Kidney (tissue), 13 donors: ENCODE measurements at regions not wholly inside any gene's neighbourhood (a gene's known extent, or its start where the extent isn't known, plus 50 kb on each side); places are given as distances from the start of the nearest gene placed in this dataset.

Experiments used
- DNase-seq, 5 donors: peaks; one replicate each; pipeline ENCODE4 v3.0.0-alpha.2; 2013 to 2020
- FAIRE-seq: peaks from 2 replicates; lab custom pipeline; 2012; peaks lifted over from hg19 to GRCh38; lab: Jason Lieb, UNC
- H3K27ac ChIP-seq, 2 donors: one replicate each; pipeline ENCODE4 v1.7.0; 2013; ENCODE audit warnings: low read depth in 2 of 2, low read length in 2 of 2, inconsistent platforms in 1 of 2
- H3K27me3 ChIP-seq: one replicate; pipeline ENCODE4 v1.7.1; 2013; ENCODE audit warnings: low read length, inconsistent platforms; ENCODE audit not compliant: control insufficient read depth, insufficient read depth
- H3K36me3 ChIP-seq, 3 donors: one replicate each; pipeline versions ENCODE4 v1.7.0 to v1.7.1; 2013; ENCODE audit warnings: low read length in 3 of 3, control low read depth in 1 of 3, inconsistent platforms in 1 of 3; ENCODE audit not compliant: insufficient read depth in 3 of 3, control insufficient read depth in 2 of 3
- H3K4me1 ChIP-seq, 3 donors: one replicate each; pipeline versions ENCODE4 v1.7.0 to v1.7.1; 2013; ENCODE audit warnings: low read length in 3 of 3, inconsistent platforms in 1 of 3, low read depth in 1 of 3; ENCODE audit not compliant: control insufficient read depth in 2 of 3, insufficient read depth in 2 of 3
- H3K4me3 ChIP-seq, 3 donors: one replicate each; pipeline versions ENCODE4 v1.7.0 to v1.8.1; 2013; ENCODE audit warnings: low read length in 3 of 3, control low read depth in 1 of 3, inconsistent platforms in 1 of 3
- H3K9ac ChIP-seq, 3 donors: one replicate each; pipeline versions ENCODE4 v1.7.0 to v1.7.1; 2013; ENCODE audit warnings: low read length in 3 of 3, control low read depth in 1 of 3, inconsistent platforms in 1 of 3
- H3K9me3 ChIP-seq, 3 donors: one replicate each; pipeline versions ENCODE4 v1.7.0 to v1.7.1; 2013; ENCODE audit warnings: low read length in 3 of 3, control low read depth in 1 of 3, inconsistent platforms in 1 of 3; ENCODE audit not compliant: control insufficient read depth in 2 of 3, insufficient read depth in 1 of 3
- CTCF ChIP-seq: IDR thresholded peaks from 3 replicates; pipeline ENCODE4 v1.5.1; 2012; ENCODE audit warnings: mild to moderate bottlenecking, moderate library complexity, borderline replicate concordance; ENCODE audit not compliant: insufficient read depth; ENCODE audit errors: extremely low read depth
- intact Hi-C: fragments of 100-400 bp; cut with DNase I; formaldehyde crosslinking; loops from one replicate; pipeline ENCODE4 v1.11.1; 2022
- donor health status: control.
- donor health status: control.
- donor health status: control.
- donor health status: control.
- donor health status: control.
- donor health status: DM: yes; HTN: yes; CAD: no.
- donor health status: Normal renal cell carcinoma (clear cell type).

GRCh38 chr12:22766911-22767420 lies 142.0 kb downstream of the ETNK1 start:
- no peaks in the 10 kb centered on the region for H3K27me3 ChIP-seq
- no peaks in the 10 kb centered on the region for H3K9me3 ChIP-seq
- FAIRE-seq (no peak), DNase-seq (peak in 2 of 5 donors; percentile 7 to 10)
- no peak overlapping the region for H3K9ac ChIP-seq
- H3K4me3 ChIP-seq = no peak overlapping the region
- no peak overlapping the region for H3K27ac ChIP-seq
- H3K4me1 ChIP-seq = no peaks in the 10 kb centered on the region
- no peaks in the 10 kb centered on the region for H3K36me3 ChIP-seq
- TF ChIP-seq CTCF = no peak
- intact Hi-C loops = no loop called here

DNA sequence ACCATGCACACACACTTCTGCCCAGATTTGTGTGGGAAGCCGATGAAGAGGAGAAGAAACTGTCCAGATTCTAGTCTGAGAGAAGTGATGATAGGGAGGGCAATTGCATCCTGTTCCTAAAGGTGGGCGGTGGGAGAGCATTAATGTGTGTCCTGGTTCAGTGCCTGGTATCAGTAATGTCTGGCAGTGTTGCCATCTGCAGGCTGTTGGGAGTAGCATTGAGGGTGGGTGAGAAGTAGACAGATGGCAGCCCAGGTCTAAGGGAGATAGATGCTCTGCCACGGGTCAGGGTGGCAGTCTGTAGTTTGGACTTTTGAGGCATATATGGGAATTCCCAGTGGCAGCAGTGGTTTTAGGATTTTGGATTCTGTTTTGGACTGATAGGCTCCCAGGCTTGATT lies 156.4 kb downstream of the ETNK1 start:
- FAIRE-seq = no peak
- intact Hi-C loops = no loop called here

DNA sequence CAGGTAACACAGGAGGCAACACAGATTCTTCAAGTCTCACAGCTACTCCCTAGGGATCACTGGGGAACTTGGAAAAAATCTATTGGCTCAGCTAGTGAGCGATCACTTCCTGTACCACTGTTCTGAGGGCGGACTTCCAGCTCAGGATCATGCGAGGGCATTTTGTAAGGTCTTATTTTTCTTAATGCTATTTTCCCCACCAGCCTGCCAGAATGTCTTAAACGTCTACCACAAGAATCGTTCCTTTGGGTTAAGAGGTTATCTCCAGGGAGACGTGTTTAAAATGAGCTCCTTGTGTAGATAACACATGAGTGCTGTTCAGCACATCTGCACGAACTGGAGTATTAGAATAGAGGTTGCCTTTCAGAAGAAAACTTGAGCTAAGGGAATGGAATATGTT lies 162.6 kb downstream of the ETNK1 start:
- no peak overlapping the region for H3K4me3 ChIP-seq
- peaks cover 0 to 4% (median 0%) of the 10 kb centered on the region in 3 donors for H3K9me3 ChIP-seq
- TF ChIP-seq CTCF = no peak
- FAIRE-seq (no peak), DNase-seq (peak in 2 of 5 donors; percentile 8 to 61)
- H3K27ac ChIP-seq = no peak overlapping the region
- H3K9ac ChIP-seq = no peak overlapping the region
- H3K36me3 ChIP-seq = no peaks in the 10 kb centered on the region
- no peaks in the 10 kb centered on the region for H3K4me1 ChIP-seq
- H3K27me3 ChIP-seq = no peaks in the 10 kb centered on the region
- intact Hi-C loops = no loop called here

More for the DNA sequence above, 156.4 kb downstream of the ETNK1 start:
- Histone ChIP-seq H3K27me3 (no peaks in the 10 kb centered on the region), H3K27ac (no peak overlapping the region), H3K36me3 (no peaks in the 10 kb centered on the region), H3K4me1 (no peaks in the 10 kb centered on the region), H3K9ac (no peak overlapping the region), H3K9me3 (peaks cover 0 to 4% (median 0%) of the 10 kb centered on the region in 3 donors), H3K4me3 (no peak overlapping the region)
- DNase-seq = no peak
- no peak for TF ChIP-seq CTCF

DNA sequence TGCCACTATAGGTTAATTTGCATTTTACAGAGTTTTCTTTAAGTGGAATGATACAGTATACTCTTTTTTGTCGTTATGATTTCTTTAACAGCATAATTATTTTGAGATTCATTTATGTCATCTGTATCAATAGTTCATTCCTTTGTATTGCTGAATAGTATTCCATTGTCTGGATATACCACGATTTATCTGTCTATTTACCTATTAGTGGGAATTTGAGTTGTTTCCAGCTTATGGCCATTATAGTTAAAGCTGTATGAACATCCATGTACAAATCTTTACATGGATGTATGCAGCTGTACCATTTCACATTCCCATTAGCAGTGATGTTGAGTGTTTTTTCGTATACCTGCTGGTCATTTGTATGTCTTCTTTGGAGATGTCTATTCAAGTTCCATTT lies 163.9 kb downstream of the ETNK1 start:
- no peak for DNase-seq
- intact Hi-C loops = no loop called here
- H3K9me3 ChIP-seq = peaks cover 0 to 2% (median 0%) of the 10 kb centered on the region in 3 donors
- no peaks in the 10 kb centered on the region for H3K36me3 ChIP-seq
- no peaks in the 10 kb centered on the region for H3K4me1 ChIP-seq
- no peak overlapping the region for H3K4me3 ChIP-seq
- H3K27ac ChIP-seq = no peak overlapping the region
- H3K9ac ChIP-seq = no peak overlapping the region
- no peaks in the 10 kb centered on the region for H3K27me3 ChIP-seq
- no peak for TF ChIP-seq CTCF
- no peak for FAIRE-seq
